Liver (tissue), 8 donors: ENCODE measurements at regions not wholly inside any gene's neighbourhood (a gene's known extent, or its start where the extent isn't known, plus 50 kb on each side); places are given as distances from the start of the nearest gene placed in this dataset.

Source experiments
- DNase-seq: peaks from one replicate; pipeline ENCODE4 v3.0.0-alpha.2; 2017; ENCODE audit warnings: low spot score
- H3K27ac ChIP-seq, 2 donors: one replicate each; pipeline ENCODE4 v1.7.0; 2013; ENCODE audit warnings: inconsistent platforms in 2 of 2, low read length in 2 of 2, control low read depth in 1 of 2, low read depth in 1 of 2, mild to moderate bottlenecking in 1 of 2
- H3K27me3 ChIP-seq, 4 donors: one replicate each; pipeline versions ENCODE4 v1.6.1 to v1.7.0; 2013; ENCODE audit warnings: low read length in 3 of 4, inconsistent platforms in 1 of 4, mild to moderate bottlenecking in 1 of 4, moderate library complexity in 1 of 4; ENCODE audit not compliant: control insufficient read depth in 4 of 4, insufficient read depth in 4 of 4
- H3K36me3 ChIP-seq, 4 donors: one replicate each; pipeline versions ENCODE4 v1.6.1 to v1.7.0; 2013; ENCODE audit warnings: low read length in 3 of 4, mild to moderate bottlenecking in 3 of 4, low read depth in 1 of 4, moderate library complexity in 1 of 4; ENCODE audit not compliant: control insufficient read depth in 4 of 4, insufficient read depth in 3 of 4
- H3K4me1 ChIP-seq, 4 donors: one replicate each; pipeline versions ENCODE4 v1.6.1 to v1.7.0; 2013; ENCODE audit warnings: low read length in 3 of 4, mild to moderate bottlenecking in 3 of 4, moderate library complexity in 1 of 4; ENCODE audit not compliant: control insufficient read depth in 4 of 4, insufficient read depth in 4 of 4
- H3K4me3 ChIP-seq, 3 donors: one replicate each; pipeline versions ENCODE4 v1.6.1 to v1.7.0; 2013; ENCODE audit warnings: low read length in 3 of 3, control low read depth in 1 of 3, low read depth in 1 of 3, mild to moderate bottlenecking in 1 of 3
- H3K9ac ChIP-seq, 2 donors: one replicate each; pipeline ENCODE4 v1.7.0; 2013; ENCODE audit warnings: low read length in 2 of 2, mild to moderate bottlenecking in 2 of 2, moderate library complexity in 2 of 2, control low read depth in 1 of 2, low read depth in 1 of 2
- H3K9me3 ChIP-seq, 4 donors: one replicate each; pipeline versions ENCODE4 v1.6.1 to v1.7.0; 2013; ENCODE audit warnings: low read length in 3 of 4; ENCODE audit not compliant: control insufficient read depth in 4 of 4
- ATF3 ChIP-seq: IDR thresholded peaks from 2 replicates; pipeline ENCODE4 v1.6.1; 2016; ENCODE audit warnings: antibody characterized with exemption
- EGR1 ChIP-seq, 2 donors: IDR thresholded peaks; 2 replicates each; pipeline ENCODE4 v1.6.1; 2016 to 2018; ENCODE audit warnings: antibody characterized with exemption in 2 of 2, low read depth in 2 of 2
- FOXA1 ChIP-seq: IDR thresholded peaks from 2 replicates; pipeline ENCODE4 v1.6.1; 2016; ENCODE audit warnings: antibody characterized with exemption
- FOXA2 ChIP-seq: IDR thresholded peaks from 2 replicates; pipeline ENCODE4 v1.6.1; 2016; ENCODE audit warnings: antibody characterized with exemption
- GABPA ChIP-seq, 2 donors: IDR thresholded peaks in 1 of 2; conservative IDR thresholded peaks in 1 of 2; 2 replicates each; pipeline ENCODE4 v1.6.1; 2016; ENCODE audit warnings: antibody characterized with exemption in 2 of 2, mild to moderate bottlenecking in 1 of 2, moderate library complexity in 1 of 2
- HNF4A ChIP-seq, 2 donors: conservative IDR thresholded peaks; 2 replicates each; pipeline ENCODE4 v1.6.1; 2016; ENCODE audit warnings: antibody characterized with exemption in 2 of 2, mild to moderate bottlenecking in 2 of 2
- HNF4G ChIP-seq: IDR thresholded peaks from 2 replicates; pipeline ENCODE4 v1.6.1; 2016; ENCODE audit warnings: antibody characterized with exemption
- JUND ChIP-seq, 2 donors: IDR thresholded peaks; 2 replicates each; pipeline ENCODE4 v1.6.1; 2016; ENCODE audit warnings: antibody characterized with exemption in 2 of 2
- MAX ChIP-seq: IDR thresholded peaks from 2 replicates; pipeline ENCODE4 v1.6.1; 2016; ENCODE audit warnings: antibody characterized with exemption
- NR2F2 ChIP-seq: IDR thresholded peaks from 2 replicates; pipeline ENCODE4 v1.6.1; 2016; ENCODE audit warnings: antibody characterized with exemption
- RAD21 ChIP-seq, 2 donors: IDR thresholded peaks; 2 replicates each; pipeline ENCODE4 v1.6.1; 2016; ENCODE audit warnings: antibody characterized with exemption in 2 of 2, mild to moderate bottlenecking in 2 of 2
- RXRA ChIP-seq, 2 donors: IDR thresholded peaks; 2 replicates each; pipeline ENCODE4 v1.6.1; 2017 to 2018; ENCODE audit warnings: antibody characterized with exemption in 2 of 2, mild to moderate bottlenecking in 1 of 2
- SP1 ChIP-seq: IDR thresholded peaks from 2 replicates; pipeline ENCODE4 v1.6.1; 2018; ENCODE audit warnings: antibody characterized with exemption, mild to moderate bottlenecking
- TAF1 ChIP-seq: conservative IDR thresholded peaks from 2 replicates; pipeline ENCODE4 v1.6.1; 2016; ENCODE audit warnings: antibody characterized with exemption, mild to moderate bottlenecking
- YY1 ChIP-seq: IDR thresholded peaks from 2 replicates; pipeline ENCODE4 v1.6.1; 2016; ENCODE audit warnings: antibody characterized with exemption, mild to moderate bottlenecking
- ZBTB33 ChIP-seq: IDR thresholded peaks from 2 replicates; pipeline ENCODE4 v1.6.1; 2016; ENCODE audit warnings: antibody characterized with exemption
- WGBS: extraction: QIAGEN DNeasy Blood & Tissue Kit; methylation state at CpG from one replicate; pipeline ENCODE4 v1.1.7; 2013; 5-methylcytosine and 5-hydroxymethylcytosine counted together
- TF ChIP-seq, protein P1 (sequence below): fragments of 150-350 bp; IDR thresholded peaks from 2 replicates; pipeline ENCODE4 v1.5.1; 2017; ENCODE audit warnings: improper control_type of control experiment, low read depth, low read length; ENCODE audit not compliant: missing input control
- TF ChIP-seq, protein P2 (sequence below): IDR thresholded peaks from 2 replicates; pipeline ENCODE4 v1.6.1; 2016; ENCODE audit warnings: antibody characterized with exemption, mild to moderate bottlenecking
- donor health status: healthy.
- donor health status: healthy.
- donor health status: healthy.
- donor health status: healthy.
- donor health status: healthy.

GRCh38 chr14:85252011-85252410 is 277.9 kb upstream of the FLRT2 start:
- H3K27ac ChIP-seq: no peak overlapping the region
- 58% methylated on average over 1 of the region's 1 CpG for WGBS
- no peak for TF ChIP-seq FOXA1
- no peak overlapping the region for H3K4me3 ChIP-seq
- no peak for DNase-seq
- no peaks in the 10 kb centered on the region for H3K4me1 ChIP-seq
- peaks cover 0 to 2% (median 0%) of the 10 kb centered on the region in 4 donors for H3K27me3 ChIP-seq
- no peak overlapping the region for H3K9ac ChIP-seq
- H3K9me3 ChIP-seq: peaks cover 0 to 1% (median 0%) of the 10 kb centered on the region in 4 donors
- H3K36me3 ChIP-seq: no peaks in the 10 kb centered on the region

DNA sequence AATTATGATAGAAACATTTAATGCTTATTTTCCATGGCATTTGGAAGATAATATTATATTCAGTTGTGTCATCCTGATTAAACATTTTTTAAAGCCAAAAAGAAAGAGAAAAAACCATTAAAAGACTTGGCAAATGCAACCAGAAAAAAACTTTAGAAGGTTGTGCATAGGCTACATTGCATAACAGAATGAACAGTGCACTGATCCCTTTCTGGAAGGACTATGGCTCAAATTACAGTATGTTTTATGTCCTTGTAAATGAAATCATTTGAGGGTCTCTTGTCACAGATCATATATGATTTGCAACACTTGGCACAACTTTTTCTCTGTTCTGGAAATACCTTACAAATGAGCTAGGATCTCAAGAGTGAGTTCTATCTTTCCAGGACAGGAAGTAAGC is 275.2 kb upstream of the FLRT2 start:
- Histone ChIP-seq H3K9me3 (no peaks in the 10 kb centered on the region), H3K27ac (no peak overlapping the region), H3K36me3 (no peaks in the 10 kb centered on the region), H3K27me3 (no peaks in the 10 kb centered on the region), H3K4me3 (no peak overlapping the region), H3K4me1 (no peaks in the 10 kb centered on the region), H3K9ac (no peak overlapping the region)
- TF ChIP-seq SP1 (no peak), GABPA (IDR thresholded peaks at IDR 0.05 in 1 of 2, conservative IDR thresholded peaks at IDR 0.05 in 1 of 2) (no peak), NR2F2 (no peak), HNF4G (no peak)
- TF ChIP-seq, protein P1, sequence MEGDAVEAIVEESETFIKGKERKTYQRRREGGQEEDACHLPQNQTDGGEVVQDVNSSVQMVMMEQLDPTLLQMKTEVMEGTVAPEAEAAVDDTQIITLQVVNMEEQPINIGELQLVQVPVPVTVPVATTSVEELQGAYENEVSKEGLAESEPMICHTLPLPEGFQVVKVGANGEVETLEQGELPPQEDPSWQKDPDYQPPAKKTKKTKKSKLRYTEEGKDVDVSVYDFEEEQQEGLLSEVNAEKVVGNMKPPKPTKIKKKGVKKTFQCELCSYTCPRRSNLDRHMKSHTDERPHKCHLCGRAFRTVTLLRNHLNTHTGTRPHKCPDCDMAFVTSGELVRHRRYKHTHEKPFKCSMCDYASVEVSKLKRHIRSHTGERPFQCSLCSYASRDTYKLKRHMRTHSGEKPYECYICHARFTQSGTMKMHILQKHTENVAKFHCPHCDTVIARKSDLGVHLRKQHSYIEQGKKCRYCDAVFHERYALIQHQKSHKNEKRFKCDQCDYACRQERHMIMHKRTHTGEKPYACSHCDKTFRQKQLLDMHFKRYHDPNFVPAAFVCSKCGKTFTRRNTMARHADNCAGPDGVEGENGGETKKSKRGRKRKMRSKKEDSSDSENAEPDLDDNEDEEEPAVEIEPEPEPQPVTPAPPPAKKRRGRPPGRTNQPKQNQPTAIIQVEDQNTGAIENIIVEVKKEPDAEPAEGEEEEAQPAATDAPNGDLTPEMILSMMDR: no peak
- no peak for DNase-seq

DNA sequence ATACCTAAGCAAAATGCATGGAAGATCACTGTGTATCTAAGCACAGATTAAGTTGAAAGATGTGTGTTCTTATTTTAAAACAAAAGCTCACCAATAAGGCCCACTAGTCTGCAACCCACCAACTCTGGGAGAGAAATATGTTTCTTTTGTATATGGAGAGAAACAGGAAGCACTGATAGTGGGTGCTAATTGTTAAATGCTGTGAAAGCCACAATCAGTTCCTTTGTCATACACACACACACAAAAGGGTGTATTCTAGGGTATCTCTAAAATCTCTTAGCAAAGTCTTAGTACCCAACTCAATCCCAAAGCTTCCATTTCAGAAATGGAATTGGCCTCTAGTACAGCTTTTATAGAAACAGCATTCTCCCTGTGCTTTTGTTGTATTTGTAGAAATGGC is 272.7 kb upstream of the FLRT2 start:
- Histone ChIP-seq H3K4me3 (no peak overlapping the region), H3K36me3 (no peaks in the 10 kb centered on the region), H3K27me3 (no peaks in the 10 kb centered on the region), H3K9ac (no peak overlapping the region), H3K27ac (no peak overlapping the region), H3K9me3 (no peaks in the 10 kb centered on the region), H3K4me1 (no peaks in the 10 kb centered on the region)
- DNase-seq: no peak
- no peak for TF ChIP-seq FOXA2
- no peak for TF ChIP-seq GABPA (IDR thresholded peaks at IDR 0.05 in 1 of 2, conservative IDR thresholded peaks at IDR 0.05 in 1 of 2)
- no peak for TF ChIP-seq MAX
- no peak for TF ChIP-seq YY1
- no peak for TF ChIP-seq HNF4A (conservative IDR thresholded peaks at IDR 0.05)
- TF ChIP-seq, protein P1: no peak
- TF ChIP-seq EGR1 (IDR thresholded peaks at IDR 0.05; ENCODE audit: low read depth in 2 of 2): no peak
- no peak for TF ChIP-seq TAF1
- no peak for TF ChIP-seq RAD21 (IDR thresholded peaks at IDR 0.05)
- no peak for TF ChIP-seq HNF4G
- TF ChIP-seq NR2F2: no peak
- no peak for TF ChIP-seq ZBTB33
- TF ChIP-seq SP1: no peak
- no peak for TF ChIP-seq FOXA1
- TF ChIP-seq, protein P2, sequence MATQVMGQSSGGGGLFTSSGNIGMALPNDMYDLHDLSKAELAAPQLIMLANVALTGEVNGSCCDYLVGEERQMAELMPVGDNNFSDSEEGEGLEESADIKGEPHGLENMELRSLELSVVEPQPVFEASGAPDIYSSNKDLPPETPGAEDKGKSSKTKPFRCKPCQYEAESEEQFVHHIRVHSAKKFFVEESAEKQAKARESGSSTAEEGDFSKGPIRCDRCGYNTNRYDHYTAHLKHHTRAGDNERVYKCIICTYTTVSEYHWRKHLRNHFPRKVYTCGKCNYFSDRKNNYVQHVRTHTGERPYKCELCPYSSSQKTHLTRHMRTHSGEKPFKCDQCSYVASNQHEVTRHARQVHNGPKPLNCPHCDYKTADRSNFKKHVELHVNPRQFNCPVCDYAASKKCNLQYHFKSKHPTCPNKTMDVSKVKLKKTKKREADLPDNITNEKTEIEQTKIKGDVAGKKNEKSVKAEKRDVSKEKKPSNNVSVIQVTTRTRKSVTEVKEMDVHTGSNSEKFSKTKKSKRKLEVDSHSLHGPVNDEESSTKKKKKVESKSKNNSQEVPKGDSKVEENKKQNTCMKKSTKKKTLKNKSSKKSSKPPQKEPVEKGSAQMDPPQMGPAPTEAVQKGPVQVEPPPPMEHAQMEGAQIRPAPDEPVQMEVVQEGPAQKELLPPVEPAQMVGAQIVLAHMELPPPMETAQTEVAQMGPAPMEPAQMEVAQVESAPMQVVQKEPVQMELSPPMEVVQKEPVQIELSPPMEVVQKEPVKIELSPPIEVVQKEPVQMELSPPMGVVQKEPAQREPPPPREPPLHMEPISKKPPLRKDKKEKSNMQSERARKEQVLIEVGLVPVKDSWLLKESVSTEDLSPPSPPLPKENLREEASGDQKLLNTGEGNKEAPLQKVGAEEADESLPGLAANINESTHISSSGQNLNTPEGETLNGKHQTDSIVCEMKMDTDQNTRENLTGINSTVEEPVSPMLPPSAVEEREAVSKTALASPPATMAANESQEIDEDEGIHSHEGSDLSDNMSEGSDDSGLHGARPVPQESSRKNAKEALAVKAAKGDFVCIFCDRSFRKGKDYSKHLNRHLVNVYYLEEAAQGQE: no peak
- TF ChIP-seq RXRA (IDR thresholded peaks at IDR 0.05): no peak
- TF ChIP-seq JUND (IDR thresholded peaks at IDR 0.05): no peak
- no peak for TF ChIP-seq ATF3
